HG02763 (cell line): ENCODE measurements at regions not wholly inside any gene's neighbourhood (a gene's known extent, or its start where the extent isn't known, plus 50 kb on each side); places are given as distances from the start of the nearest gene placed in this dataset.
"Not testable (repeated sequence)": the region's sequence is repeated elsewhere in the genome, so short reads cannot be mapped to it uniquely, and the experiment has no call there.

Experiments
- ATAC-seq: cut with Tn5 transposase; IDR thresholded peaks from one replicate; pipeline ENCODE4 v1.9.1; 2021; ENCODE audit warnings: mild to moderate bottlenecking, moderate library complexity; ENCODE audit not compliant: unreplicated experiment

DNA sequence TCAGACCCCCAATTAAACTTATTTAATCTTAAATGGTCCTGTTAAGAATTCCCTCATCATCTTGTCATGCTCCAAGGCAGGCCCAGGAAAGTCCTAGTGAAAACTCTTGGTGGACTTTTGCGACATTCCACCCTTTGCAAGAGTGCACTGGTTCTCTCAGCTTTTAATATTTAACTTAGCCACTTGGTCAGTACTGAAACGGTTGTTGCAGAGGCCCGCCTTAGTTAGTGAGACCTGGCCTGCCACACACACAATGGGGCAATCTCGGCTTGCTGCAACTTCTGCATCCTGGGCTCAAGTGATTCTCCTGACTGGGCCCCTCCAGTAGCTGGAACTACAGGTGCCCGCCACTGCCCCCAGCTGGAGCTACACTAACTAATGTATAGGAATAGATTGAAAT is 1366.0 kb downstream of the UQCRFS1 start:
- no peak for ATAC-seq

DNA sequence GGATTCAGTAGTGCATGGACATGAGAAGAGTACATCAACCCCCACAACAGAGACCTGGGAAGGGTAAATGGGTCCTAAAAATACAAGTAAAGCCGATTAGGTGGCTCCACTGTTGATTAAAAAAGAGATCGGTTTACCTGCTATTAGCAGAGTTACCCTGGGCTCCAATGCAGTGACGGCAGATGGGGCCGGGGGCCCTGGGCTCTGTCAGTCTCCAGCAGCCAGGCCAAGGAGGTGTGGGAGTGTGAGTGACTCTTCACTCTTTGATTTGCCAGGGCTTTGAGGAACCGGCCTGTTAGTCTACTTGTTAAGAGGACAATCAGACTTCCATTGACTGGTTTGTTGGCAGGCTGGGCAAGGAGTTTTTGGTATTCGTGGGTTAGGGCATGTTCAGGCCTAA is 1368.7 kb downstream of the UQCRFS1 start:
- ATAC-seq, result no peak

DNA sequence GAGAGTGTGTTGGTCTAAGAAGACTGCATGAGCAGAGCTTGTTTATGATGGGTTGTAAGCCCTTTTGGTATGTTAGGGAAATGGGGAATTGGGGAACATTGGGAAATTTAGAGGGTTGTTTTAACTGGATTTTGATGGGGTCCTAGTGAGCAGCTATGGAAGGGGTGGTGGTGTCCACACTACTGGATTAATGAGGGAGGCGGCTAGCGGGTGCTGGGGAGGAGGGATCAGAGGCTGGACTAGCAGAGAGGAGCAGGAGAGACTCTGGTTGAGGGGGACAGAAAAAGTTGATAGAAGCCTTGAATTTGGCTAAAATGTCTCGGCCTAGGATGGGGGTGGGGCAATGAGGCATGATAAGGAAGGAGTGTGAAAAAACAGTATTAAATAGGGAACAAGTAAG is 1369.1 kb downstream of the UQCRFS1 start:
- no peak for ATAC-seq

DNA sequence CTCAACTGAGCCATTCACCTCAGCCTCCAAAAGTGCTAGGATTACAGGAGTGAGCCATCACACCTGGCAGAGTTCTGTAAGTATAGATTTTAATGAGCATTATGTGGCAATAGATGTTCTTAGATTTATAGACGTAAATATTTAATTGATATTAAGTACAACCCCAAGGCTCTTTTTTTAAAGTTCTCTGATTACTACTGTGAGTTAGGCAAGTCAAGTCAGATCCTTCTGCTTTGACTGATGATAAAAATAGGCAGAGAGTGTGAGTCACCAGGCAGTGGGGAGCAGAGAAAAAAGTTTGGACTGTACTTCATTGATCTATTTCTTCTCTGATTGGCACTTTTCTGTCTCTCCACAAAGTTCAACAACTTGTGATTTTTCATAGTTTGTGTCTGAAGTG is 1379.9 kb downstream of the UQCRFS1 start:
- no peak for ATAC-seq

DNA sequence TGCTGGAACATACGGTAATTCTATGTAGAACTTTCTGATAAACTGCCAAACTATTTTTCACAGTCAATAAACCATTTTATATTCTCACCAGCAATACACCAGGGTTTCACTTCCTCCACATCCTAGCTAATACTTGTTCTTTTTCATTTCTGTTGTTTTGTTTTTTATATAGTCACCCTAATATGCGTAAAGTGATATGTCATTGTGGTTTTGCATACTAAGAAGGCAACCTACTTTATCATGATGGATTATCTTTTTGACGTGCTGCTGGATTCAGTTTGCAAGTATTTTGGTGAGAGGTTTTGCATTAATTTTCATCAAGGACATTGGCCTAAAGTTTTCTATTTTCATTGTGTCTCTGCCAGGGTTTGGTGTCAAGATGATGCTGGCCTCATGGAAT is 1384.1 kb downstream of the UQCRFS1 start:
- ATAC-seq, result no peak

DNA sequence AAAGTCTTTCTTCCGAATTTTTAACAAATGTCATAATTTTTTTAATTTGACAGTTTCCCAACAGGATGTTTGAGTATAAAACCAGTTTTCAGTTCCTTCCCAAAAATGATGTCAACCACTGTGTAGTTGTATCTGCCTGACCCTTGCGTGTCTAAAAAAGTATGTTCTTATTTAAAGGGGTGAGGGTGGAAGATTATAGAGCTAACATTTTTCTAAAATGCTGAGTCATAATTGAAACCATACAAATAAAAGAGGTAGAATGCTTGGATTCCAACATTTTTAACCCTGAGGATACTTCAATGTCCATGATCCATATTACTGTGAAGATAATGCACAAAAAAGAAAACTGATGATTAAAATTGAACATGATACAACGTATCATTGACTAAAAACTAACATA is 1388.8 kb downstream of the UQCRFS1 start:
- no peak for ATAC-seq

DNA sequence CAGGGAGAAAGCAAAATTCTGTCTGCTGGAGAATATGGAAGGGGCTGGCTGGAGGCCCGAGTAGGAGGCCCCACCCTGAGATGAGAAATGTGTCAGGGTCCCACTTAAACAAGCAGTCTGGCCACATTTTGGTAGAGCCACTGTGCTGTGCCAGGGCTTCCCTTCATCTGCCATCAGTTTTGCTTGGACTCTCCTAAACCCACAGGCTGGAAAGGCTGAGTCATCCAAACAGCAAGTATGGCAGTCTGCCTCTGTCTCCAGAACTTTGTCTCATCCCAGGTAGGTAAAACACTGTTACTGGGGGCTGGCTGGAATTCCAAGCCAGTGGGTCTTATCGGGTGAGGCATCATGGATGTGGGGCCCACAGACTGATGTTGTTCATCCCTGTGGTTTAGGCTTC is 1390.6 kb downstream of the UQCRFS1 start:
- ATAC-seq, result no peak

DNA sequence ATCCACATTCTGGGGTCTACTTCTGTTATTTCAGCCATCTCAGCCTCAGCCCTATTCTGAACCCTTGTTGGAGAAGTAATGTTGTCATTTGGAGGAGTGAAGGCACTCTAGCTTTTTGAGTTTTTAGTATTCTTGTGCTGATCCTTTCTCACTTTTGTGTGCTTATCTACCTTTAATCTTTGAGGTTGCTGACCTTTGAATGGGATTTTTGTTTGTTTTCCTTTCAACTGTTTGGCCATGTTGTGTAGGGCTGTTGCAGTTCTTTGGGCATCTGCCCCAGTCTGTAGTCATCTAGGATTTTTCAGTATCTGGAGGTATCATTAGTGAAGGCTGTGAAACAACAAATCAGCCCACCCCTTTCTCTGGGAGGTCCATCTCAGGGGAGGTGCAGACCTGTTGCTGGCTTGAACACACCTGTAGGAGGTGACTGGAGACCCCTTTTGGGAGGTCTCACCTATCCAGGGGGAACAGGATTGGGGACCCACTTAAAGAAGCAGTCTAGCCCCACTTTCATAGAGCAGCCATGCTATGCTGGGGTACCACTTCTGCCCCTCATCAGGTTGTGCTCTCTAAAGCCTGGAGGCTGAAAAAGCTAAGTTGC is 1391.4 kb downstream of the UQCRFS1 start:
- ATAC-seq, result no peak

DNA sequence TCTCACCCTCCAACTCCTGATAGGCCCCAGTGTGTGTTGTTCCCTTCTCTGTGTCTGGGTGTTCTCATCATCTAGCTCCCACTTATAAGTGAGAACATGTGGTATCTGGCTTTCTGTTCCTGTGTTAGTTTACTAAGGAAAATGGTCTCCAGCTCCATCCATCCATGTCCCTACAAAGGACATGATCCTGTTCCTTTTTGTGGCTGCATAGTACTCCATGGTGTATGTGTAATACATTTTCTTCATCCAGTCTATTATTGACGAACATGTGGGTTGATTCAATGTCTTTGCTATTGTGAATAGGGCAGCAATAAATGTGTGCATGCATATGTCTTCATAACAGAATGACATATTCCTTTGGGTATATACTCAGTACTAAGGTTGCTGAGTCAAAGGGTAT is 1397.0 kb downstream of the UQCRFS1 start:
- ATAC-seq, result no peak

DNA sequence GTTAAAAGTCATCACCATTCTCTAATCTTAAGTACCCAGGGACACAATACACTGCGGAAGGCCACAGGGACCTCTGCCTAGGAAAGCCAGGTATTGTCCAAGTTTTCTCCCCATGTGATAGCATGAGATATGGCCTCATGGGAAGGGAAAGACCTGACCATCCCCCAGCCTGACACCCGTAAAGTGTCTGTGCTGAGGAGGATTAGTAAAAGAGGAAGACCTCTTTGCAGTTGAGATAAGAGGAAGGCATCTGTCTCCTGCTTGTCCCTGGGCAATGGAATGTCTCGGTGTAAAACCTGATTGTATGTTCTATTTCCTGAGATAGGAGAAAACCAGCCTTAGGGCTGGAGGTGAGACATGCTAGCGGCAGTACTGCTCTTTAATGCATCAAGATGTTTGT is 1398.1 kb downstream of the UQCRFS1 start:
- ATAC-seq, result not testable (repeated sequence)

DNA sequence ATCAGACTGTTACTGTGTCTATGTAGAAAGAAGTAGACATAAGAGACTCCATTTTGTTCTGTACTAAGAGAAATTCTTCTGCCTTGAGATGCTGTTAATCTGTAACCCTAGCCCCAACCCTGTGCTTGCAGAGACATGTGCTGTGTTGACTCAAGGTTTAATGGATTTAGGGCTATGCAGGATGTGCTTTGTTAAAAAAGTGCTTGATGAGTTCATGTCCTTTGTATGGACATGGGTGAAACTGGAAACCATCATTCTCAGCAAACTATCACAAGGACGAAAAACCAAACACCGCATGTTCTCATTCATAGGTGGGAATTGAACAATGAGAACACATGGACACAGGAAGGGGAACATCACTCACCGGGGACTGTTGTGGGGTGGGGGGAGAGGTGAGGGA is 1398.7 kb downstream of the UQCRFS1 start:
- not testable (repeated sequence) for ATAC-seq

DNA sequence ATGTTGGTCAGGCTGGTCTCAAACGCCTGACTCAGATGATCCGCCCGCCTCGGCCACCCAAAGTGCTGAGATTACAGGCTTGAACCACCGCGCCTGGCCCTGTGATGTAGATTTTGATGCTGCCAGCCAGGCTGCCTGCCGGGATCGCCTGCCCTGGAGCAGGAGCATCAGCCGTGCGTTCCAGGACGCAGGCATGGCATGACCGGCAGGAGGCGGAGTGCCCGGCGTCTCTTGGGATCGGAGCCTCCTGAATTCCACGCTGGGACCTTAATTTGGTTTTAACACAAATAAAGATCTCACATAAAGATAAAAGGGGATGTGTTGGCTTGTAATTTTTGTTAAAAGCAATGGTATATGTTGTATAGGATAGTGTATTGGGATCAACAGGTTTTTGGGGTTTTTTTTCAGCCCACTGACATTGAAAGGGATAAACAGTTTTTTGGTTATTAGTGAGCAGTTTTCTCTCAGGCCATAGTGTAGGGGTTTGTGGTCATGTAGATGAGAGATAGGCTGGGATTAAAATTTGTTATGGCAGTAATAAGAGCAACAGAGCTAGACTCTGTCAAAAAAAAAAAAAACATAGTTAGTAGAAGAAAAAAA is 1406.4 kb downstream of the UQCRFS1 start:
- no peak for ATAC-seq

DNA sequence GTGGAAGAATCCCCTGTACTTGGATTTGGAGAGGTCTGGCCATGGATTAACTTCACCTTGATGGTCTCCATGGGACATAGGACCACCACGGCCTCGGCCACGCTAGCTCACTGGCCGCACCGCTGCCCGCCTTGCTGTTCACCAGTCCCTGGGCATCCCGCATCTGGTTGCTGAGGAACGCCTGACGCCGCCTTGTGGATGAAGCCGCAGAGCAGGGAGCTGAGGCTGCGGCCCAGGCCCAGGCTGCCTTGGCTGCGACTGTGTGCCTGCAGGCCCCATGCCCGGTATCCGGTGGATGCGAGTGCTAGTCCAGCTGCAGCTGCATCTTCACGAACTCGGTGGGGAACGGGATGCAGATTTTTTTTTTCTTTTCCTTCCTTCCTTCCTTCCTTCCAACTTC is 1407.1 kb downstream of the UQCRFS1 start:
- no peak for ATAC-seq

DNA sequence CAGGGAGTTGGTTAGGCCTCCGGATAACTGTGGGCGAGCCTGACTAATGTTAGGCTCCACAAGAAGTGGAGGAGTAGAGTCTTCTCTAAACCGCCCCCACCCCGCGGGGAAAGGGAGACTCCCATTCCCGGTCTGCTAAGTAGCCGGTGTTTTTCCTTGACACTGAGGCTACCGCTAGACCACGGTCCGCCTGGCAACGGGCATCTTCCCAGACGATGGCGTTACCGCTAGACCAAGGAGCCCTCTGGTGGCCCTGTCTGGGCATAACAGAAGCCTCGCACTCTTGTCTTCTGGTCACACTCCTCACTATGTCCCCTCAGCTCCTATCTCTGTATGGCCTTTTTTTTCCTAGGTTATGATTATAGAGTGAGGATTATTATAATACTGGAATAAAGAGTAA is 1410.7 kb downstream of the UQCRFS1 start:
- not testable (repeated sequence) for ATAC-seq

DNA sequence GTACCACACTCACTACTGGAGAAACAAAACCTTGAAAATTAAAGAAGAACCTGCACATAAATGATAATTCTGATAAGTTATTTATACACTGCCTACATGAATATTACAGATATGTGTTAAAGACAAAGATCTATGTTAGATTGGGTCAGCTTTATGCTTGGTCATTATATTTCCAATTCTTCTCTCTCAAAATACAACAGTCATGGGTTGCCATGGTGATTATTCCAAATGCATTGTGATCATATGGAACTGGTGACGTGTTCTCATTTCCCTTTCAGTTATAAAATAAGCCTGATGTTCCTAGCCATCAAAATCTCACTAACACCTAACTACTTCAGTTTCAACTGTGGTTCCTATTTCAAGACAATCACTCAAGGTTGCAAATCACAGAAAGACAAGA is 1416.4 kb downstream of the UQCRFS1 start:
- ATAC-seq, result no peak

DNA sequence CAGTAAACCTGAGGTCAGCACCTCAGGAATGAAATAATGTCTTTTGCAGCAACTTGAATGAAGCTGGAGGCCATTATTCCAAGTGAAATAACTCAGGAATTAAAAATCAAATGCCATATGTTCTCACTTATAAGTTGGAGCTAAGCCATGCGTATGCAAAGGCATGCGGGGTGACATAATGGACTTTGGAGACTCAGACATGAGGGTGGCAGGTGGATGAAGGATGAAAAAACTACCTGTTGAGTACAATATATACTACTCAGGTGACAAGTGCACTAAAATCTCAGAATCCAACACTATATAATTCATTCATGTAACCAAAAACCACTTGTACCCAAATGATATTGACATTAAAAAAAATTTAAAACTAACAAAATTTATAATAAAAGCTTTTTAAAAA is 1416.9 kb downstream of the UQCRFS1 start:
- ATAC-seq, result no peak

DNA sequence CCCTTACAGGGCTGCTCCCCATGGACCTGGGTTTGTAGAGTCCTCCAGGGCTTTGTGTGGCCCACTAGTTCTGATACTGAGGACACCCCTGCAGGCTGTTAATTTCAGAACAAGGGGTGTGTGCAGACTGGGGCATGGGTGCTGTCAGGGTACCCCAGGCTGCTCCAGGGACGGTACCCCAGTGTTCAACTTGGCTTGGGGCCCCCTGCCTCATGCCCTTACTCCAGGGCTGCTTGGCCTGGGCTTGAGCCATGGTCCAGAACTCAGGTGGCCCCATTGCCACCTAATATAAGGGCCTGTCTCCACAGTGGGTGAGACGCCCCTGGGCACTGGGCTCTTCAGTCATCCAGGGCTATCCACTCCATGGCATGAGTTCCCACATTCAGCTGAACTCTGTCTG is 1417.6 kb downstream of the UQCRFS1 start:
- ATAC-seq, result no peak

DNA sequence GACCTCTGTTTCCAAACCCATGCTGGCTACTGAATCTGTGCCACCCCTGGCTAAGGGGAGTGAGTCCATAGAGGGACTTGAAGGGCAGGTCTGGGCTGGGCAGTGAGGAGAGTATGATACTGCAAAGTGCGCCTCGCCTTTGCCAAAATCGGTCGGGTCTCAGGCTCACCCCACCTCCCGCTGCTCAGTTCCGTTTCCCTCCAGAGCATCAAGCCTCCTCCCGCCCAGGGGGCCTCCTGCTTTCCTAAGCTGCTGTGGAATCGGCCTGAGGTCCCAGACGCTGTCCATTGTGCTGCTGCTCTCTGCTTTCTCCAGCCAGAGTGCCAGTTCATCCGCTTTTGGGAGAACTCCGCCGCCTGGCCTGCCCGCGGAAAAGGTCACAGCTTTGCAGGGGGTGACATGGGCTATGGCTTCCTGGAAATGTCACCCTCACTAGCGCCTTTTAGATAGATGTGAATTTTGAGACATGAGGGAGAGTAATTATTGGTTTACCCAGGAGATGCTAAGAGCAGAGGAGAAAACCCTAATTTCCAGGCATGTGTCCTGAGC is 1418.4 kb downstream of the UQCRFS1 start:
- ATAC-seq, result peak; percentile 3

DNA sequence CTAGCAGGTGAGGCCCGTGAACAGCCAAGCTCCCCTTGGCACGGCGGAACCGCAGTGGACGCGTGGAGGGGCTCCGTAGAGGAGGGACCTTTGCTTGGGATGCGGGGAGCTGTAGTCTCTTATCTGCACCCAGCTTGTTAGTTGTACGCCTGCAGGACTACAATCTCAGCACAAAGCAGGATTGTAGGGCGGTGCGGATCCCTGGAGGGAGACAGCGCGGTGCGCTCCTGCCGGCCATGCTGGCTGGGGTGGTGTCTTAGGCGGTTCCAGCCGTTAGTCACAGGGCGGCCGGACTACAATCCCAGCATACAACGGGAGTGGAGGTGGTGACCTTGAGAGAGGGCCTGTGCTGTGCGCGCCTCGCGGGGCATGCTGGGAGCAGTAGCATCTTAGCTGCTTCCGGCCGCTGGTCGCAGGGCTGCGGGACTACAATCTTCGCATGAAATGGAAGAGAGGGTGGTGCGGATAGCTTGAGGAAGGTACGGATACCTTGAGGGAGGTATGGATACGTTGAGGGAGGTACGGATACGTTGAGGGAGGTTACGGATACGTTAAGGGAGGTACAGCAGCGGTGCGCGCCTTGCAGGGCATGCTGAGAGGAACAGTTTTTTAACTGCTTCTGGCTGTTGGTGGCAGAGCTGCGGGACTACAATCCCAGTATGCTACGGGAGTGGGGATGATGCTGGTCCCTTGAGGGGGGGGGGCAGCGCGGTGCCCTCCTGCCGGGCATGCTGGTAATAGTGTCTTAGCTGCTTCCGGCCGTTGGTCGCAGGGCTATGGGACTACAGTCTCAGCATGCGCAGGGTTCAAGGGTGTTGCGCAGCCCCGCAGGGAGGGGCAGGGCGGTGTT is 1419.1 kb downstream of the UQCRFS1 start:
- peak; percentile 90 for ATAC-seq

DNA sequence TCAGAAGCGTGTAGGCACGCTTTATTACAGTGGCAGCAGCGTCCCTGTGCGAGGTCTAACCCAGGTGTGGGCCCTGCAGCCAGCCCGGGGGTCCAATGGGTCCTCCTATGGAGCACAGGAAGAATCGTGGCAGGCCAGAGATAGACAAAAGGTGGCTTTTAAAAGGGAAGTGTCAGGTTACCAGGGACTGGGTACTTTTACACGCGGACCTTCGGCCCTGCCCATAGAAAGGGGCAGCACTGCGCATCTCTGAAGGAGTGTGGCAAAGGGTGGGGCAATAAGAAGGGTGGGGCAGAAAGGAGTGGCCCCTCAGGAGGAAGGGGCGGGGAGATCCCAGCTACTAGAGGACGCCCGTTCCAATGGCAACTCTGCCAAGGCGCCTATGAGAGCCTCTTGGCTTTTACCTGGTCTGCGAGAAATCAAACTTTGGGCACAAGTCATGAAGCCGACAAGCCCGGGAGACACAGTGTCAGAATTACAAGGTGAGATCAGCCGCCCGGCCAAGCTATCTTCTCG is 1419.8 kb downstream of the UQCRFS1 start:
- peak; percentile 70 for ATAC-seq

DNA sequence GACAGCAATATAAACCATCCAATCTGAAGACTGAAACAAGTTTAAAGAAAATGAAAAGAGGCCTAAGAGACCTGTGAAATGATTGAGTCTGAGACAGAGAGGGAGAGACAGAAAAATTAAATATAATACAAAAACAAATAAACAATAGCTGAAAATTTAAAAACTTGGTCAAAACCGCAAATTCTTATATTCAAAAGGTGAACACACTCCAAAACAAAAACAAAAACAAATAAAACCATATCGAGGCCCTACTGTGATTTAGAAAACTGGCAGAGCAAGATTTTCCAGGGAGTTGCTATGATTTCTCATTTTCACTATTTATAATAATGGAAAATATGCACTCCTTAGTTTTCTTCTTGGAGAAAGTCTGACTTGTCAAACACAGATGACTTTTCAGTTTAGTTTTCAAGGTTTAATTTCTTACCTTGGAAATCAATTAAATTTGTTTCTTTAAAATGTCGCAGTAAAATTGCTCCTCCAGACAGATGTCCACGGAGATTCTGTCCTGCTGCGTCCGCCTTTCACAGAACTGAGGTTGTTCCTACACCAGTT is 1420.3 kb downstream of the UQCRFS1 start:
- no peak for ATAC-seq
